ENCODE measurements at regions not wholly inside any gene's neighbourhood (a gene's known extent, or its start where the extent isn't known, plus 50 kb on each side); places are given as distances from the start of the nearest gene placed in this dataset.
"Not testable (repeated sequence)": the region's sequence is repeated elsewhere in the genome, so short reads cannot be mapped to it uniquely, and the experiment has no call there.

DNA sequence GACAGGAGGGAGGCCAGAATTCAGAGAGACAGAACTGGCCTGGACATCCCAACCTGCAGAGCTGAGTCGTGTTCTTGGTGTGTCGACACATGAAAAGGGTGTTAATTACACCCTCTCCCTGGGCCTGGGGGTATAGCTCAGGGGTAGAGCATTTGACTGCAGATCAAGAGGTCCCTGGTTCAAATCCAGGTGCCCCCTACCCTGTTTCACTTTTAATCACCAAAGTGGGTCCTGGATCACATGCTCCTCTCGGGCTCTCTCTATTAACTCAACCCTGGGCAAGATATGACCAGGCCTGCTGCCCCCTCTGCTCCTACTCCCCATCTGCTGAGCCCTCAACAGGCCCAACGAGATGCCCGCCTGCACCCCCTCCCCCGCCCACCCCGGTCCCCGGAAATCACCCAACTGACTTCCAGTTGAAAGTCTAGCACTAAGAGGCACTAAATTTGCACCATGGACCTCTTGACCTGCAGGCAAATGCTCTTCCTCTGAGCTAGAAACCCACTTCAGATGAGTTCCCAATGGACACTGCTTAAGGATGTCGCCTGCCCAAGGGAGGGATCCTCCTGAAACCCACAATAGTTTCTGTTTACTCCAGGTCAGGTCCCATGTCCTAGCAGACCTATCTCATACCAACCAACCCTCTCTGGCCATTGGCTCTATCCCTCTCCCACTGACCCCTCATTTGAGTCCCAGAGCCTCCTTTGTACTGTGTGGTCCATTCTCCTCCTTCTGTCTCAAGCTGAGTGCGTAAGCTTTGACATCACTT is 137.6 kb downstream of the ZNF467 start:
- H3K27ac Mint-ChIP-seq: no peak overlapping the region
- Histone ChIP-seq H3K4me3 (ENCODE audit: low read length in 2 of 2) (no peak overlapping the region), H3K27me3 (ENCODE audit: insufficient read depth, low read length) (no peaks in the 10 kb centered on the region), H3K36me3 (ENCODE audit: insufficient read depth, low read length) (no peaks in the 10 kb centered on the region), H3K4me1 (ENCODE audit: insufficient read depth, low read length) (no peaks in the 10 kb centered on the region), H3K9me3 (ENCODE audit: control insufficient read depth in 1 of 2, low read length in 2 of 2) (no peaks in the 10 kb centered on the region), H3K27ac (ENCODE audit: low read depth, low read length) (no peak overlapping the region)
- DNase-seq: no peak
- intact Hi-C loops (cut with micrococcal nuclease): no loop called here
- CTCF ChIA-PET (ENCODE audit: partially characterized antibody): interaction anchor here (3.1 kb wide), 1 partner anchor 10 kb away, joined by 12 read pairs; no protein-coding TSS in a partner anchor
- peaks cover 7 to 12% of the 10 kb centered on the region in 2 donors for H3K27me3 Mint-ChIP-seq
- H3K4me3 Mint-ChIP-seq: no peak overlapping the region
- H3K4me1 Mint-ChIP-seq: no peaks in the 10 kb centered on the region
- no peaks in the 10 kb centered on the region for H3K36me3 Mint-ChIP-seq
- POLR2A ChIA-PET (ENCODE audit: partially characterized antibody): no interaction called here
- H3K9me3 Mint-ChIP-seq: no peaks in the 10 kb centered on the region

DNA sequence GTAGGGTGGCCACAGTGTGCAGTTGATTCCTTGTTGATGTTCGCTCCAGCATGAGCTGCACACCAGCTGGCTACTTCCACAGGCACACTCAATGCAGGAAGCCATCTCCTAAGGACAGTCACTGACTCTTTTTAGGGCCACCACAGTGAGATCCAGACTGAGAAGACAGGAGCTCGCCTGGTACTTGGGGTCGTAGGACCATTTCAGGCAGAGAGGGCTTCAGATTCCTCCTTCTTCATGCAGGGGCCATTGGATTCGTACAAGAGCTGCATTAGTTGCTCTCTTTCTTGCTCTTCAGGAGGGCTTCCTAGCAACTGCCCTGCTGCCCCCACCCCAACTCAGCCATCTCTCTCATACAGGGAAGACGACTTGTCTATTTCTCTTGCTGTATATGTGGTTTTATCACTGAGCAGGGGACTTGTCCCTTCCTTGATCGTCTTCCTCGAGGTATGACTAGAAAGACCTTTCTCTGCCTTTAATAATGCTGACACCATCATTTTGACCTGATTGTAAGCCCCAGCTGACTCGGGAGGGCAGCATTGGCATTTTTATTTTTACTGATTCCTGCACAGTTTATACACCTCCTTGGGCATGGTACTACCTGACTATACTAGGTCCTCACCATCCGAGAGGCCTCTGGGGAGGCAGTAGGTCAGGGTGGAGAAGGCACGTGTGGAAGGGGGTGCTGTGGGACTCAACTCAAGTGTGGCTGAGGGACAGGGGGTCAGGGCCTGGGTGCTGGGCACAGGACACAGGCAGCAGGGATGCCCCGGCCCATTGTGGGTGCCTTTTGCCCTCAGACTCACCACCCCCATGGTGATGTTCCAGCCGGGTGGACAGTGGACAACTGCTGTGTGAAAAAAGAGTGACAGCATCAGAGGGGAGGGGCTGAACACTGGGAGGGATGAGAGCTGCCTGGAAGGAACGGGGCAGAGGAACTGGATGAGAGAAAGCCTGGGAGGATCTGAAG is 136.7 kb upstream of the ZNF746 start:
- Histone ChIP-seq H3K27ac (ENCODE audit: low read depth, low read length) (no peak overlapping the region), H3K27me3 (ENCODE audit: insufficient read depth, low read length) (no peaks in the 10 kb centered on the region), H3K9me3 (ENCODE audit: control insufficient read depth in 1 of 2, low read length in 2 of 2) (no peaks in the 10 kb centered on the region), H3K36me3 (ENCODE audit: insufficient read depth, low read length) (no peaks in the 10 kb centered on the region), H3K4me1 (ENCODE audit: insufficient read depth, low read length) (no peaks in the 10 kb centered on the region), H3K4me3 (ENCODE audit: low read length in 2 of 2) (no peak overlapping the region)
- peak in 1 of 5 donors; percentile 19 for DNase-seq
- peaks cover 7 to 11% of the 10 kb centered on the region in 2 donors for H3K27me3 Mint-ChIP-seq
- H3K27ac Mint-ChIP-seq: no peak overlapping the region
- no peaks in the 10 kb centered on the region for H3K9me3 Mint-ChIP-seq
- H3K4me1 Mint-ChIP-seq: no peaks in the 10 kb centered on the region
- no peak overlapping the region for H3K4me3 Mint-ChIP-seq
- CTCF ChIA-PET (ENCODE audit: partially characterized antibody): interaction anchor here (3.1 kb wide), 1 partner anchor 9 kb away, joined by 12 read pairs; no protein-coding TSS in a partner anchor
- no peaks in the 10 kb centered on the region for H3K36me3 Mint-ChIP-seq
- intact Hi-C loops (cut with micrococcal nuclease): no loop called here
- POLR2A ChIA-PET (ENCODE audit: partially characterized antibody): no interaction called here

- intact Hi-C loops (cut with micrococcal nuclease): loop anchor here (10.0 kb wide), 1 partner anchor 484 kb away; the partner anchor contains the start of gene ZNF398
- H3K4me3 ChIP-seq (ENCODE audit: low read length in 2 of 2); H3K9me3 Mint-ChIP-seq; CTCF ChIA-PET (ENCODE audit: partially characterized antibody); H3K27ac Mint-ChIP-seq; H3K27ac ChIP-seq (ENCODE audit: low read depth, low read length); H3K36me3 ChIP-seq (ENCODE audit: insufficient read depth, low read length); H3K9me3 ChIP-seq (ENCODE audit: control insufficient read depth in 1 of 2, low read length in 2 of 2); H3K4me3 Mint-ChIP-seq; DNase-seq; POLR2A ChIA-PET (ENCODE audit: partially characterized antibody); H3K36me3 Mint-ChIP-seq; H3K27me3 ChIP-seq (ENCODE audit: insufficient read depth, low read length): not testable (repeated sequence)
- Mint-ChIP-seq H3K27me3 (peaks cover 5 to 10% of the 10 kb centered on the region in 2 donors), H3K4me1 (peaks cover 4 to 19% (median 9%) of the 10 kb centered on the region in 4 donors)
- H3K4me1 ChIP-seq (ENCODE audit: insufficient read depth, low read length): peaks cover 11% of the 10 kb centered on the region
Measured at GRCh38 chr7:149628361-149629149, 130.9 kb upstream of the ZNF746 start.

- no peaks in the 10 kb centered on the region for H3K9me3 ChIP-seq (ENCODE audit: control insufficient read depth in 1 of 2, low read length in 2 of 2)
- no peak for DNase-seq
- no peaks in the 10 kb centered on the region for H3K9me3 Mint-ChIP-seq
- H3K4me1 Mint-ChIP-seq: peaks cover 7 to 26% (median 14%) of the 10 kb centered on the region in 4 donors
- H3K36me3 Mint-ChIP-seq: peaks cover 0 to 6% of the 10 kb centered on the region in 2 donors
- peaks cover 4% of the 10 kb centered on the region for H3K27me3 ChIP-seq (ENCODE audit: insufficient read depth, low read length)
- H3K27ac ChIP-seq (ENCODE audit: low read depth, low read length): no peak overlapping the region
- no peak overlapping the region for H3K27ac Mint-ChIP-seq
- H3K4me3 ChIP-seq (ENCODE audit: low read length in 2 of 2): no peak overlapping the region
- peaks cover 16% of the 10 kb centered on the region for H3K4me1 ChIP-seq (ENCODE audit: insufficient read depth, low read length)
- H3K27me3 Mint-ChIP-seq: peaks cover 5 to 10% of the 10 kb centered on the region in 2 donors
- POLR2A ChIA-PET (ENCODE audit: partially characterized antibody): no interaction called here
- no peaks in the 10 kb centered on the region for H3K36me3 ChIP-seq (ENCODE audit: insufficient read depth, low read length)
- no peak overlapping the region for H3K4me3 Mint-ChIP-seq
- intact Hi-C loops (cut with micrococcal nuclease): loop anchor here (10.0 kb wide), 1 partner anchor 483 kb away; the partner anchor contains the start of gene ZNF398
- CTCF ChIA-PET (ENCODE audit: partially characterized antibody): interaction anchor here (1.2 kb wide), 1 partner anchor 13 kb away, joined by 3 read pairs; no protein-coding TSS in a partner anchor
Measured at GRCh38 chr7:149627911-149628310, 130.3 kb upstream of the ZNF746 start.

GRCh38 chr7:149626972-149627371 is 129.4 kb upstream of the ZNF746 start:
- Mint-ChIP-seq H3K9me3 (no peaks in the 10 kb centered on the region), H3K36me3 (peaks cover 0 to 9% of the 10 kb centered on the region in 2 donors), H3K27ac (no peak overlapping the region), H3K4me3 (no peak overlapping the region), H3K4me1 (peaks cover 16 to 35% (median 22%) of the 10 kb centered on the region in 4 donors), H3K27me3 (peaks cover 5 to 10% of the 10 kb centered on the region in 2 donors)
- intact Hi-C loops (cut with micrococcal nuclease): loop anchor here (10.0 kb wide), 1 partner anchor 482 kb away; the partner anchor contains the start of gene ZNF398
- H3K4me1 ChIP-seq (ENCODE audit: insufficient read depth, low read length): peaks cover 25% of the 10 kb centered on the region
- no peak overlapping the region for H3K4me3 ChIP-seq (ENCODE audit: low read length in 2 of 2)
- H3K27ac ChIP-seq (ENCODE audit: low read depth, low read length): no peak overlapping the region
- H3K9me3 ChIP-seq (ENCODE audit: control insufficient read depth in 1 of 2, low read length in 2 of 2): no peaks in the 10 kb centered on the region
- CTCF ChIA-PET (ENCODE audit: partially characterized antibody): interaction anchor here (1.0 to 3.0 kb wide), 4 partner anchors 14 to 203 kb away, joined by 3 to 11 read pairs (median 4); no protein-coding TSS in a partner anchor
- POLR2A ChIA-PET (ENCODE audit: partially characterized antibody): no interaction called here
- peaks cover 4% of the 10 kb centered on the region for H3K27me3 ChIP-seq (ENCODE audit: insufficient read depth, low read length)
- DNase-seq: no peak
- no peaks in the 10 kb centered on the region for H3K36me3 ChIP-seq (ENCODE audit: insufficient read depth, low read length)

DNA sequence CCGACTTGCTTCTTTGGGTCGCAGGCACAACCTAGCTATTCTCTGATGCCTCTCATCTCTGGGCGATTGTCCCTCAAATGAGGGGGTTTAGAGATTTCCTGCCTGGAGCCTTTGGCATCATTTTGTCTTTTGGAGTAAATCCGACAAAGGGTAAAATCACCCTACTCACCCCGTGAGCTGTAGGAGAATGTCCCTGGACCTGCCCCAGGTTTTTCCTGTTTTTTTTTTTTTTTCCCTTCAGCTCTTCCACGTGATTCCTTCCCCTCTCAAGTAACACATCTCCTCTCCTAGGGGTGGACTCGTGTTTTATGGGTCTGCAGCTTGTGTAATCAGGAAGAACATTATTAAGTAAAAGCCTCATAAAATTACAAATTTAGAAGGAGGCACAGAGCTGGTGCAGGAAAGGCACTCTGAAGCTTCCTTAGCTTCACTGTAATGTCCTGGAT is 128.4 kb upstream of the ZNF746 start:
- Histone ChIP-seq H3K9me3 (ENCODE audit: control insufficient read depth in 1 of 2, low read length in 2 of 2) (no peaks in the 10 kb centered on the region), H3K27ac (ENCODE audit: low read depth, low read length) (no peak overlapping the region), H3K4me3 (ENCODE audit: low read length in 2 of 2) (no peak overlapping the region), H3K4me1 (ENCODE audit: insufficient read depth, low read length) (peaks cover 35% of the 10 kb centered on the region), H3K36me3 (ENCODE audit: insufficient read depth, low read length) (peaks cover 2% of the 10 kb centered on the region), H3K27me3 (ENCODE audit: insufficient read depth, low read length) (peaks cover 4% of the 10 kb centered on the region)
- peaks cover 5 to 10% of the 10 kb centered on the region in 2 donors for H3K27me3 Mint-ChIP-seq
- H3K9me3 Mint-ChIP-seq: no peaks in the 10 kb centered on the region
- no peak for DNase-seq
- H3K4me1 Mint-ChIP-seq: peaks cover 22 to 44% (median 31%) of the 10 kb centered on the region in 4 donors
- H3K27ac Mint-ChIP-seq: peak overlapping the region in 3 of 7 donors; percentile 10 to 79 (median 77)
- peak overlapping the region in 7 of 8 donors; percentile 42 to 85 (median 70) for H3K4me3 Mint-ChIP-seq
- ChIA-PET CTCF (ENCODE audit: partially characterized antibody) (interaction anchor here (0.6 to 3.0 kb wide), 22 partner anchors 9 to 1651 kb away, joined by 3 to 12 read pairs (median 4); no protein-coding TSS in a partner anchor), POLR2A (ENCODE audit: partially characterized antibody) (no interaction called here)
- intact Hi-C loops (cut with micrococcal nuclease): loop anchor here (2.0 to 10.0 kb wide), 3 partner anchors 45 to 481 kb away; partner anchors contain the start of gene ZNF398
- H3K36me3 Mint-ChIP-seq: peaks cover 7 to 17% of the 10 kb centered on the region in 2 donors
